GM12874 (cell line): ENCODE measurements at regions not wholly inside any gene's neighbourhood (a gene's known extent, or its start where the extent isn't known, plus 50 kb on each side); places are given as distances from the start of the nearest gene placed in this dataset.

ENCODE experiments used
- CTCF ChIP-seq: IDR thresholded peaks from 2 replicates; pipeline ENCODE4 v1.5.1; 2011; ENCODE audit warnings: low read depth, mild to moderate bottlenecking, control low read depth, low read length, moderate library complexity; ENCODE audit not compliant: insufficient read depth

- TF ChIP-seq CTCF: no peak
These were observed 955.1 kb upstream of the TMEM132C start for GRCh38 chr12:127311720-127312364.

GRCh38 chr12:127324681-127325080 is 942.3 kb upstream of the TMEM132C start:
- TF ChIP-seq CTCF: no peak

GRCh38 chr12:127327986-127328385 is 939.0 kb upstream of the TMEM132C start:
- TF ChIP-seq CTCF: no peak

- TF ChIP-seq CTCF: no peak
These were observed 938.1 kb upstream of the TMEM132C start for GRCh38 chr12:127328867-127329266.

- TF ChIP-seq CTCF: no peak
These were observed 932.6 kb upstream of the TMEM132C start for GRCh38 chr12:127334365-127334764.

GRCh38 chr12:127334912-127335644 is 931.9 kb upstream of the TMEM132C start:
- no peak for TF ChIP-seq CTCF

GRCh38 chr12:127336416-127336815 is 930.6 kb upstream of the TMEM132C start:
- TF ChIP-seq CTCF: no peak
